OCI-LY7 (cell line): ENCODE measurements at regions not wholly inside any gene's neighbourhood (a gene's known extent, or its start where the extent isn't known, plus 50 kb on each side); places are given as distances from the start of the nearest gene placed in this dataset.

Experiments used
- CTCF ChIP-seq: fragments of 200-600 bp; sonication (generic); conservative IDR thresholded peaks from 2 replicates; pipeline ENCODE4 v1.5.1; 2014; ENCODE audit warnings: mild to moderate bottlenecking, antibody characterized with exemption, low read length, moderate library complexity, mixed read lengths
- EZH2phosphoT487 ChIP-seq: fragments of 200-600 bp; sonication (generic); IDR thresholded peaks from 2 replicates; pipeline ENCODE4 v1.6.1; 2018; ENCODE audit warnings: low read depth, borderline replicate concordance, mild to moderate bottlenecking, mixed run types, antibody characterized with exemption, low read length, moderate library complexity, mixed read lengths

DNA sequence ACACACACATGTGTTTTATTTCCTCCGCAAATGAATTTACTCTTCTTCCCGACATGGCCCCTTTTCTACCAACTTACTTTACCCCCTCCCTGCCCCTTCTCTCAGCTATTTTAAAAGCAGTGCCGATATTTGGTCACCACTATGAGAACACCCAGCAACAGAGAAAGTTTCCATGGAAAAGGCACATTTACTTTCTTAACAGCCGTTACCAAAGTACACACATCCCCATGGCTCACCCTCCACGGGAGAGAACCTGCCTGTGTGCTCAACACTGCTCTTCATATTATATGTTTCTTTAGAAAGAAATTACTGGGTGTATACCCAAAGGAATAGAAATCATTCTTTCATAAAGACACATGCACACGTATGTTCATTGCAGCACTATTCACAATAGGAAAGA is 714.4 kb downstream of the DCDC2C start:
- no peak for TF ChIP-seq CTCF
- TF ChIP-seq EZH2phosphoT487 = no peak
